Hematopoietic multipotent progenitor cell (in vitro differentiated cells): ENCODE measurements at regions not wholly inside any gene's neighbourhood (a gene's known extent, or its start where the extent isn't known, plus 50 kb on each side); places are given as distances from the start of the nearest gene placed in this dataset.

Experiments
- DNase-seq, 3 donors: peaks; one replicate each; pipeline ENCODE4 v3.0.0-alpha.2; 2011 to 2015; ENCODE audit warnings: low read depth in 2 of 3, low spot score in 2 of 3

- peak in 1 of 3 donors; percentile 7 for DNase-seq
Observed at GRCh38 chr19:30228113-30228834, 143.9 kb upstream of the ZNF536 start.

DNA sequence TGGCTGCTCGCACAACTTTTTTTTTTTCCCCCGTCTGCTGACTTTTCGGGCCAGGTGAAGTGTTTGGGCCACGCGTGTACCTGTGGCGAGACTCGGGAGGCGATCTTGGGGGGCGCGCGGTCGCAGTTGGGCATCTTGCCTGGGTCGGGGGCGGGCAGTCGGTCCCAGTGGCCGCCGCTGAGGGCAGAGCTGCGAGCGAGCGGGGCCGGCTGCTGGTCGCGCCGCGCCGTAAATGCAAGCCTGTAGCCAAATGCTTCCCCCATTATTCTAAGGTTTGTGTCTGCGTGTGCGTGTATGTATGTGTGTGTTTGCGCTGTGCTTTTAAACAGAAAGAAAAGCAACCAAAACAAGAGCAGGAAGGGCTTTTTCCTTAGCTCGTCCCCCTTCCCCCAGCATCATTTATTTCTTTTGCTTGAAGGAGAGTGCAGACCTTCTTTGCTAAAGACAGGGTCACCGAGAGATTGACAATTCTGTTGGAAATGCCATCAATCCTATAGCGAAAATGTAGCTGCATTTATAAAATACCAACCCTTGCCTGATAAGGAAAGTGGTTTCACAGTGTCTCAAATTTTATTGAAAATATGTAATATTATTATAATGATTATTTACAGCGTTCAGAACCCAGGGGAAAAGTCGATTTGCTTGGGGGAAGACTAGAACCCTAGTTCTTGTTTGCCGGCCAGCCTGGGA, 143.2 kb upstream of the ZNF536 start:
- DNase-seq: peak in 1 of 3 donors; percentile 22

DNA sequence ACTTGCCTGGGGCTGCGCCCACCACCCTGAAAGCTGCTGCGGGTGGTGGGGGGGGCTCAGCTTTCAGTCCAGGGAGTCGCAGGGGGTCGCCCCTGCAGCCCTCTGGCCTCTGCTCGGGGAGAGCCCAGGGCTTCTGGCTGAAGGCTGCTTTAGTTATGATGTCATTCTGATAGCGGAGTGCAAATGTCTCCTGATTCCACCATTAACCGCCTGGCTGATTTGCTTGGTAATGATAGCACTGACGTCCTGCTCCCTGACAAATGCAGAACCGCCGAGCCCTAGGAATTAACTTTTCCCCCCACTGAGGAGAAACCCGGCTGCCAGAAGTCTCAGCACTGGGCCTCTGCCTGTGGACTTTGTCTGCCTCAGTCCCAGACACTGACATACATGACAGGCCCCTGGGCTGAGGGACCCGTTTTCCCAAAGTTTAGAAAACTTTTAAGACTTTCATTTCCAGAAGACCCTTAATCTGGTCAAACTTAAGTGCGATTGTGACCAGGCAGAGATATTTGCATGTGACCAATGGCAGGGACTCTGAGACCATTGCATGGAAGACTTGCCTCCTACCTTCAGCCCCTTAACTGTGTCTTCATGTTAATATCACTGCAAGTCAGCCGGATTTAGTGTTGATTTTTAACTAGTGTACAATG, 142.5 kb upstream of the ZNF536 start:
- DNase-seq: no peak

DNA sequence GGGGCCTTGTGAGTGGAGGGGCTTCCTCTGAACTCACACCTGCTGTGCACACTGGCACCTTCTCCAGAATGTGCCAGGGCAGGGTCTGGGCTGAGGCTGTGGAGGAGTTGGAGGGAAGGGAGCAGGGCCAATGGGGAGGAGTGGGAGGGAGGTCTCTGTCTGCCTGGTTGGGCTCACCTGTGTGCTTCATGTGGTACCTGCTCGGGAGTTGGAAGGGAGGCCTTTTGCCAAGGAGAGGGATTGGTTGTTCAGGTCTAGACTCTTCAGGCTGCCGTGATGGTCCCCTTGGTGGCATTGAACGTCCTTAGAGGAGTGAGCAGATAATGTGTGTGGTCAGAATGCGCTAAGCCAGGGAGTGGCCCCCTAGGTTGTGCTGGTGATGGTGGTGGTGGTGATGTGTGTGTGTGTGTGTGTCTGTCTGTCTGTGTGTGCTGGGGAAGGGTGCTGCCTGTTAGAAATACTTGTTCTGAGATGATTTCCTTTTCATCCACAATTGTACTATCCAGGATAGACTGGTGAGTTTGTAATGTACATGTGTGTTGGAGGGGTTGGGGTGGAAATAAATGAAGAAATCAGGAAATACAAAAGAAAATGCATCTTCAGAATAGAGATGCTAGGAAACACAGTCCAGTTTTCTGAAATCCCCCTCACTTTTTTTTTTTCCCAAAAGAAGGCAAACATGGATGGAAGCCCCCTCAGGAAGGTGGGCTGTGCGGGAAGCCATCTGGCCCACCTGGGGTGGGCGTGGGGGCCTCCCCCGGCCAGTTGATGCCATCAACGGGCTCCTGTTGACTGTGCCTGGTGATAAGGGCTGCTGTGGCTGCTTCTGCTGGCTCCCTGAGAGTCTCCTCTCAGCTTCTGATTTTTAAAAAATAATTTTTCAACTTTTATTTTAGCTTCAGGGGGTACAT, 140.5 kb upstream of the ZNF536 start:
- DNase-seq: no peak

DNA sequence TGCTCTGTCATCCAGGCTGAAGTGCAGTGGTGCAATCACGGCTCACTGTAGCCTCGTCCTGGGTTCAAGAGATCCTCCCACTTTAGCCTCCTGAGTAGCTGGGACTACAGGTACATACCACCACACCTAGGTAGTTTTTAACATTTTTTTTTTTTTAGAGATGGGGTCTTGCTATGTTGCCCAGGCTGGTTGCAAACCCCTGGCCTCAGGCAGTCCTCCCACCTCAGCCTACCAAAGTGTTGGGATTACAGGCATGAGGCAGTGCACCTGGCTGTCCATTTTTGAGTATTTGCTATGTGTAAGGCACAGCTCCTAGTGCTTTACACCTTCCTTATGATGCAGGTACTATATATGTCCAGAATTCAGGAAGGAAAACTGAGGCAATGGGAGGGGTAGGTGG, 138.8 kb upstream of the ZNF536 start:
- no peak for DNase-seq

GRCh38 chr19:30235946-30236345, 136.2 kb upstream of the ZNF536 start:
- no peak for DNase-seq

DNA sequence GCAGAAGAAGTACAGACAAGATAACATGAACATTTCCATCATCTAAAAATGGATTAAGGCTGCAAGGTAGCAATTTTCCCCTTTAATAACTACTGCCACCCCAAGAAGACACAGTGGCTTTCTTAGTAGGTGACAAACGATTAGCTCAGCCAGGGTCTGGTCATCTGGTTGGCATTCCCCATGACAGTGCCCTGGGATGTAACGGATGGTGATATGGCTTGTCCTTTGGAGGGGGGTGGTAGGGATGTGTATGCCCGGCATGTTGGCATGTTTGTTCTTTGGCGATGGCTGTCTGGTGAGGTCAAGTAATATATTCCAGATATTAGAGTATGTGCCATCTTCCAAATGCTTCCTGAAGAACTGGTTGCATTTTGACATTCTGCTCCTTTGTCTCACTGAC, 135.6 kb upstream of the ZNF536 start:
- DNase-seq: no peak

GRCh38 chr19:30237140-30237539, 135.0 kb upstream of the ZNF536 start:
- DNase-seq: no peak

DNA sequence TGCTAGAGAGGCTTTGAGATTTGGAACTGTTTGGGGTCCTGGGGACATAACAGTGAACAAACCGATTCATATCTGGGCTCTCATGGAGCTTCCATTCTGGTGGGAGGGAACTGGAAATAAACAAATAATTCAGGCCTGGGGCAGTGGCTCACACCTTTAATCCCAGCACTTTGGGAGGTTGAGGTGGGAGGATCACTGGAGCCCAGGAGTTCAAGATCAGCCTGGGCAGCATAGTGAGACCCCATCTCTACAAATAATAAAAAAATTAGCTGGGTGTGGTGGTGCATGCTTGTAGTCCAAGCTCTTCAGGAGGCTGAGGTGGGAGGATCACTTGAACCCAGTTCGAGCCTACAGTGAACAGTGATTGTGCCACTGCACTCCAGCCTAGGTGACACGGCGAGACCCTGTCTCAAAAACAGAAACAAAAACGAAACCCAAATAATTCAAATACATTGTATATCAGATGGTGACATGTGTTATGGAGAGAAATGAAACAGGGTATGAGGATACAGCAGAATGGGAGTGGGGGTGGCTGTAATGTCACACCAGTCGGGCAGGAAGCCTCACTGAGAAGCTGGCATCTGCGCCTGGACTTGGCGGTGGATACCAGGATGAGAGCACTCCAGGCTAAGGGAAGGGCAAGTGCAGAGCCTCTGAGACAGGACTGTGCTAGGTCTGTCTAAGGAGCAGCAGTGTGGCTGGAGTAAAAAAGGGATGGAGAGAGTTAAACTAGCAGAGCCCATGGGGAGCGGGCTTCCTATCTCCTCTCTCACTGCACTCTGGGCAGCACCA, 131.1 kb upstream of the ZNF536 start:
- DNase-seq: no peak

GRCh38 chr19:30244533-30244932, 127.7 kb upstream of the ZNF536 start:
- no peak for DNase-seq

DNA sequence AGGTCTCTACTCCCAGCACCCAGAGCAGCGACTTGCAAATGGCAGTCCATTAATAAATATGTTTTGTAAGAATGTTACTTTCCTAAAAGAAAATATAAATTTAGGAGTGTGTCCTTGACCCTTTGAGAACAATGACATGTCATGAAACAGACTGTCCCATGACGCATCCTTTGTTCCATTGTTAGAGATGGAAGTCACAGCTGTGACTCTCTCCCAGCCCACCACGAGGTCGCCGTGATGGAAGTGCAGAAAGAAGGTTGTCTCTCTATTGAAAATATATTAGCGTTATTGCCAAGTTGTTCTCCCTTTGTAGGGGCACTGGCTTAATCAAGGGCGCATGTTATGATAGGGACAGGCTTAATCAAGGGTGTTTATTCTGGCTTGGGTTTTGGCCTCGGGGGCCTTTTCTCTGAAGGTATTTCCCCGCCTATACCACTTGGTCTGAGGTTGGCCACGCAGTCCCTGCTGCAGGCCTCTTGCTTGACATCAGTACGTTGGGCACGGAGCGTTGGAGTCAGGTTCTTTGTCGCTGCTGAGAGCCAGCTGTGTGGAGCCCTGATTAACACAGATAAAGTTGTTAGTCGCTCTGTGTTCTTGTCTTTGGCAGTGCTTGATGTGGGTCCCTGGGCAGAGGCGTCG, 126.7 kb upstream of the ZNF536 start:
- DNase-seq: no peak

DNA sequence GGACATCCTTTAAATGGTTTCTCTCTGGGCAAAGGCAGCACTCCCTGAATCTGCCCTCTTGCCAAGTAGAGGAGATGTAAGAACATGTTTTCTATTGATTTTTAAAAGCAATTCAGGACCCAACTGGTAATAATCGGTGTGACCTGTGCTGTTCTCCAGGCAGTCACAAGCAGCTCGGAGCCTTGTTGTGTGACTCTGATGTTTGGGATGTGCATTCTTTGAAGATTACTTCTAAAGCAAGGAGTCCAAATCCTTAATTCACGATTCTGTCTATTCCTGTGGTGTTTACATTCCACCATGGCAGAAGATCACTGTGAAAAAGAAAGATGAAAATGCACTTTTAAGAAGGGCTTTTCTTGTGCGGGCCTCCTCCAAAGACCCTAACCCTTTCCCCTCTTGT, 122.3 kb upstream of the ZNF536 start:
- no peak for DNase-seq

DNA sequence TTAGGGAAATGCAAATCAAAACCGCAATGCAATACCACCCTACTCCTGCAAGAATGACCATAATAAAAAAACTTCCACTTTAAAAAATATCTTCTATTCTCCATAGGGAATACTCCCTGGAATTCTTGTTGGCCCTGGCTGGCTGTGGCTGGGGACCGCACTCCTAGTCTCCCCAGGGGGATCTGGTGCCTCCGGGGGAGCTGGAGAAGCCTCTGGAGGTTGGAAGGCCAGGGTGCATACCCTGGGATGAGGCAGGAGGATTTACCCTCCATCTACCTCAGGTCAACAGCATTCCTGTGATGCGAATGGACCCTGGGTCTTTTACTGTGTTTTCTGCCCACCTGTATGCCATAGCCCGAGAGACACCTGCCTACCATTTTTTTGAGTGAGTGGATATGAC, 120.0 kb upstream of the ZNF536 start:
- DNase-seq: no peak

DNA sequence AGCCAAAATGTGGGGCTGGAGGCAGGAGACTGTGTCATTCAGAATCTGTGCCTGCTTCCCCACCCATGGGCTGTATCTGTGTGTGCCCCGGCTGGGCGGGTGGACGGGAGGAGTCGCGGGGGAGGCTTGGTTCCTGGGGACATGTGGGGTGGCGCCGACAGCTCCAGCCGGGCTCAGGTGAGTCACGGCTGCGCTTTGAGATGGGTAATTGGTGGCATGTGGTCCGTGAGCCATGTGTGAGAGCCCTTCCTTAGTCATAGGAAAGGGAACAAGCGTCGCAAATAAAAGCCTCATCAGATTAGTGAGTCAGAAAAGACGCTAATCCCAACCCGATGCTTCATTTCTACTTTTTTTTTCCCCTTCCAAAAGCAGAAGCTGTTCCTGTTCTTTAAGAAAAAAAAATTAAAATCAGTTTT, 118.6 kb upstream of the ZNF536 start:
- peak in 1 of 3 donors; percentile 15 for DNase-seq

DNA sequence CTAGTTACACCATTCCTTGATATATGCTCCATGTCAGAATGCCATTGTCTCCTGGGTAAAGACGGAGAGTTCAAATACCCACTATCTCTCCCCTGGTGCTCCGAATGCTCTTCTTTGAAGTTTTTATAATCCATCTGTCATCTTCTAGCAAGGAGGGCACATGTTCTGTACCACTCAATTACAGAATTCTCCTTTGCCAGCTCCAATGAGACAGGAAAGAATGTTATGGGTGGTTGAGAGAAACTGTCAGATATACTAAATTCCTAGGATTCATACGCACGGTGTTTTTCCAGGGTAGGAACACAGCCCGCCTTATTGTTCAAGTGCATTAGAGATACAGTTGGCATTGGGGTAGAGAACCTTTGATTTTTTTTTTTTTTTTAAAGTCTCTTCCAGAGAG, 118.0 kb upstream of the ZNF536 start:
- DNase-seq: no peak

DNA sequence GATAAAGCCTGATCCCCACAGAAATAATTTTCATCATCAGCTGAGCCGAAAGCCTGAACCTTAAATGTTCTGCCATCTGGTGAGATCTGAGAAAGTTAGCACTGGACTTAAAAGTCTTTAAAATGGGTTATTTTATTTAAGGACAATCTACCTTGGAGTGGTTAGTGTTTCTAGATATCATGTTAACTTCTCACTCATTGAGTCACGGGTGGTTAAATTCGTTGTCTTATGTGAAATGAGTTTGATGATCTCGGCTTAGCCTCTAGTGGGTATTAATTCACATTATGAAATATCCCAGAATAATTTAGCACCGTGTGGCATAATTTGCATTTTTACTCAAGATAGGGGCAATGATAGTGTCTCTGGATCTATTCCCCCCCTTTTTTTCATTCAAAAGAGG, 117.4 kb upstream of the ZNF536 start:
- DNase-seq: no peak

GRCh38 chr19:30255791-30256495, 116.2 kb upstream of the ZNF536 start:
- no peak for DNase-seq

GRCh38 chr19:30256496-30256850, 115.7 kb upstream of the ZNF536 start:
- DNase-seq: no peak

- no peak for DNase-seq
Observed at GRCh38 chr19:30263830-30264381, 108.3 kb upstream of the ZNF536 start.
